HepG2 (cell line): ENCODE measurements at regions not wholly inside any gene's neighbourhood (a gene's known extent, or its start where the extent isn't known, plus 50 kb on each side); places are given as distances from the start of the nearest gene placed in this dataset.

Experiments used
- ATF7 ChIP-seq, 2 experiments: fragments of 450-650 bp in 1 of 2; sonication (generic) in 1 of 2; formaldehyde crosslinking in 1 of 2; IDR thresholded peaks; 2 replicates each; pipeline versions ENCODE4 v1.4.0 to v1.6.1; 2016 to 2020; ENCODE audit warnings: antibody characterized with exemption in 1 of 2, mild to moderate bottlenecking in 1 of 2, missing genetic modification reagents in 1 of 2
- EED ChIP-seq: sonication (generic); formaldehyde crosslinking; IDR thresholded peaks from 2 replicates; pipeline ENCODE4 v1.5.0; 2020; ENCODE audit warnings: mild to moderate bottlenecking, missing genetic modification reagents
- GABPA ChIP-seq, 2 experiments: IDR thresholded peaks; 2 replicates each; pipeline ENCODE4 v1.6.1; 2011 to 2016; ENCODE audit warnings: low read depth in 2 of 2, low read length in 1 of 2, missing biosample characterization in 1 of 2, missing genetic modification characterization in 1 of 2
- HOXD1 ChIP-seq: sonication (generic); formaldehyde crosslinking; IDR thresholded peaks from 2 replicates; pipeline ENCODE4 v1.5.0; 2020; ENCODE audit warnings: missing genetic modification reagents
- NKX3-1 ChIP-seq: sonication (generic); formaldehyde crosslinking; IDR thresholded peaks from 2 replicates; pipeline ENCODE4 v1.5.0; 2020; ENCODE audit warnings: missing genetic modification reagents
- NPAS2 ChIP-seq: sonication (generic); formaldehyde crosslinking; IDR thresholded peaks from 2 replicates; pipeline ENCODE4 v1.8.0; 2022; ENCODE audit warnings: mild to moderate bottlenecking, missing genetic modification reagents, borderline replicate concordance
- RXRB ChIP-seq: IDR thresholded peaks from 2 replicates; pipeline ENCODE4 v1.6.1; 2016; ENCODE audit warnings: borderline replicate concordance, missing genetic modification reagents, missing compliant biosample characterization
- SSRP1 ChIP-seq: IDR thresholded peaks from 2 replicates; pipeline ENCODE4 v1.6.1; 2016; ENCODE audit warnings: control low read depth
- ZNF264 ChIP-seq: sonication (generic); formaldehyde crosslinking; IDR thresholded peaks from 2 replicates; pipeline ENCODE4 v1.4.0; 2020; ENCODE audit warnings: missing genetic modification reagents
- ZNF644 ChIP-seq: IDR thresholded peaks from 2 replicates; pipeline ENCODE4 v1.6.1; 2016; ENCODE audit warnings: low read depth
- TF ChIP-seq, protein P1 (sequence below): sonication (generic); formaldehyde crosslinking; IDR thresholded peaks from 2 replicates; pipeline ENCODE4 v1.5.0; 2020; ENCODE audit warnings: missing genetic modification reagents
- TF ChIP-seq, protein P2 (sequence below): sonication (generic); formaldehyde crosslinking; IDR thresholded peaks from 2 replicates; pipeline ENCODE4 v1.5.0; 2020; ENCODE audit warnings: missing genetic modification reagents
- TF ChIP-seq, protein P3 (sequence below): sonication (generic); formaldehyde crosslinking; IDR thresholded peaks from 2 replicates; pipeline ENCODE4 v1.5.0; 2020; ENCODE audit warnings: mild to moderate bottlenecking, missing genetic modification reagents, borderline replicate concordance
- TF ChIP-seq, protein P4 (sequence below): IDR thresholded peaks from 2 replicates; pipeline ENCODE4 v1.6.1; 2016; ENCODE audit warnings: missing compliant biosample characterization, missing genetic modification reagents, borderline replicate concordance
- TF ChIP-seq, protein P5 (sequence below): sonication (generic); formaldehyde crosslinking; IDR thresholded peaks from 2 replicates; pipeline ENCODE4 v1.8.1; 2023; ENCODE audit warnings: mild to moderate bottlenecking, missing genetic modification reagents
- TF ChIP-seq, protein P6 (sequence below): sonication (generic); formaldehyde crosslinking; IDR thresholded peaks from 2 replicates; pipeline ENCODE4 v1.4.0; 2020; ENCODE audit warnings: missing genetic modification reagents, borderline replicate concordance

DNA sequence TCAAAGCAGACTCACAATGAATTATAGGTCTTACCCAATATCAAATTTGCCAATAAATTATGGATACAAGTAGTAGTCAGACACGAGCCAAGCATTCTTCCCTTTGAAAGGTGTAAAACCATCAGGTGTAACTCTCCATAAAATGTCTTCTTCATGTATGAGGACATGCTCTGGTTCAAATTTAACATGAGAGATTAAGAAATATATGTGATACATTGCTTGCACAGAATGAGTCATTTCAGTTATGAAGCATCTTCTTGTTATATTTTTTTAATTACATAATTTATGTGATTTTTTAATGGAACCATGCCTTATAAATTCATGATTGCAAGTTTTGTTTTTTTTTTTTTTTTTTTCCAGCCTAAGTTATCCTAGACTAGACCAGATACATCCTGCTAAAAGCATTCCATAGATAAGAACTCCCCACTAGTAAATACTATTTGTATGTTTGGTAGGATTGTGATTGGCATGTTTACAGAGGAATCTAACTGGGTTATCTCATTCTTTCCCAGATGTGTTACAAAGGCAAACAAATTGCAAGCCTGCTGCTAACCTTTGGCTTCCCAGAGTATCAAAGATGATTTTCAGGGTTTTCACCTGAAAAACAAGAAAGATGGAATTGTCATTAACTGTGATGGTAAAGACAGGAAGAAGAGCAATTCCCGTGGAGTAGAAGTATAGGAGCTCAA is 621.9 kb downstream of the XIRP2 start (continued):
- TF ChIP-seq HOXD1 (CRISPR knock-in tag) (no peak), ZNF264 (no peak), RXRB (CRISPR knock-in tag) (peak; percentile 87), ZNF644 (CRISPR knock-in tag) (peak; percentile 45; the same call in 1 of the 2 replicates), SSRP1 (CRISPR knock-in tag) (no peak), NKX3-1 (no peak), EED (CRISPR knock-in tag) (no peak), ATF7 (IDR thresholded peaks at IDR 0.05) (no peak), ATF7 (CRISPR knock-in tag; IDR thresholded peaks at IDR 0.05) (no peak), NPAS2 (CRISPR knock-in tag) (no peak), GABPA (IDR thresholded peaks at IDR 0.05; ENCODE audit: low read depth, low read length) (no peak), GABPA (CRISPR knock-in tag; IDR thresholded peaks at IDR 0.05; ENCODE audit: low read depth) (peak; percentile 31; the same call in 1 of the 2 replicates)
- TF ChIP-seq, protein P1, sequence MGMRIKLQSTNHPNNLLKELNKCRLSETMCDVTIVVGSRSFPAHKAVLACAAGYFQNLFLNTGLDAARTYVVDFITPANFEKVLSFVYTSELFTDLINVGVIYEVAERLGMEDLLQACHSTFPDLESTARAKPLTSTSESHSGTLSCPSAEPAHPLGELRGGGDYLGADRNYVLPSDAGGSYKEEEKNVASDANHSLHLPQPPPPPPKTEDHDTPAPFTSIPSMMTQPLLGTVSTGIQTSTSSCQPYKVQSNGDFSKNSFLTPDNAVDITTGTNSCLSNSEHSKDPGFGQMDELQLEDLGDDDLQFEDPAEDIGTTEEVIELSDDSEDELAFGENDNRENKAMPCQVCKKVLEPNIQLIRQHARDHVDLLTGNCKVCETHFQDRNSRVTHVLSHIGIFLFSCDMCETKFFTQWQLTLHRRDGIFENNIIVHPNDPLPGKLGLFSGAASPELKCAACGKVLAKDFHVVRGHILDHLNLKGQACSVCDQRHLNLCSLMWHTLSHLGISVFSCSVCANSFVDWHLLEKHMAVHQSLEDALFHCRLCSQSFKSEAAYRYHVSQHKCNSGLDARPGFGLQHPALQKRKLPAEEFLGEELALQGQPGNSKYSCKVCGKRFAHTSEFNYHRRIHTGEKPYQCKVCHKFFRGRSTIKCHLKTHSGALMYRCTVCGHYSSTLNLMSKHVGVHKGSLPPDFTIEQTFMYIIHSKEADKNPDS (CRISPR knock-in tag), result no peak
- TF ChIP-seq, protein P2, sequence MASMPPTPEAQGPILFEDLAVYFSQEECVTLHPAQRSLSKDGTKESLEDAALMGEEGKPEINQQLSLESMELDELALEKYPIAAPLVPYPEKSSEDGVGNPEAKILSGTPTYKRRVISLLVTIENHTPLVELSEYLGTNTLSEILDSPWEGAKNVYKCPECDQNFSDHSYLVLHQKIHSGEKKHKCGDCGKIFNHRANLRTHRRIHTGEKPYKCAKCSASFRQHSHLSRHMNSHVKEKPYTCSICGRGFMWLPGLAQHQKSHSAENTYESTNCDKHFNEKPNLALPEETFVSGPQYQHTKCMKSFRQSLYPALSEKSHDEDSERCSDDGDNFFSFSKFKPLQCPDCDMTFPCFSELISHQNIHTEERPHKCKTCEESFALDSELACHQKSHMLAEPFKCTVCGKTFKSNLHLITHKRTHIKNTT (CRISPR knock-in tag), result no peak
- TF ChIP-seq, protein P3, sequence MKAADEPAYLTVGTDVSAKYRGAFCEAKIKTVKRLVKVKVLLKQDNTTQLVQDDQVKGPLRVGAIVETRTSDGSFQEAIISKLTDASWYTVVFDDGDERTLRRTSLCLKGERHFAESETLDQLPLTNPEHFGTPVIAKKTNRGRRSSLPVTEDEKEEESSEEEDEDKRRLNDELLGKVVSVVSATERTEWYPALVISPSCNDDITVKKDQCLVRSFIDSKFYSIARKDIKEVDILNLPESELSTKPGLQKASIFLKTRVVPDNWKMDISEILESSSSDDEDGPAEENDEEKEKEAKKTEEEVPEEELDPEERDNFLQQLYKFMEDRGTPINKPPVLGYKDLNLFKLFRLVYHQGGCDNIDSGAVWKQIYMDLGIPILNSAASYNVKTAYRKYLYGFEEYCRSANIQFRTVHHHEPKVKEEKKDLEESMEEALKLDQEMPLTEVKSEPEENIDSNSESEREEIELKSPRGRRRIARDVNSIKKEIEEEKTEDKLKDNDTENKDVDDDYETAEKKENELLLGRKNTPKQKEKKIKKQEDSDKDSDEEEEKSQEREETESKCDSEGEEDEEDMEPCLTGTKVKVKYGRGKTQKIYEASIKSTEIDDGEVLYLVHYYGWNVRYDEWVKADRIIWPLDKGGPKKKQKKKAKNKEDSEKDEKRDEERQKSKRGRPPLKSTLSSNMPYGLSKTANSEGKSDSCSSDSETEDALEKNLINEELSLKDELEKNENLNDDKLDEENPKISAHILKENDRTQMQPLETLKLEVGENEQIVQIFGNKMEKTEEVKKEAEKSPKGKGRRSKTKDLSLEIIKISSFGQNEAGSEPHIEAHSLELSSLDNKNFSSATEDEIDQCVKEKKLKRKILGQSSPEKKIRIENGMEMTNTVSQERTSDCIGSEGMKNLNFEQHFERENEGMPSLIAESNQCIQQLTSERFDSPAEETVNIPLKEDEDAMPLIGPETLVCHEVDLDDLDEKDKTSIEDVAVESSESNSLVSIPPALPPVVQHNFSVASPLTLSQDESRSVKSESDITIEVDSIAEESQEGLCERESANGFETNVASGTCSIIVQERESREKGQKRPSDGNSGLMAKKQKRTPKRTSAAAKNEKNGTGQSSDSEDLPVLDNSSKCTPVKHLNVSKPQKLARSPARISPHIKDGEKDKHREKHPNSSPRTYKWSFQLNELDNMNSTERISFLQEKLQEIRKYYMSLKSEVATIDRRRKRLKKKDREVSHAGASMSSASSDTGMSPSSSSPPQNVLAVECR (CRISPR knock-in tag), result no peak; the same call in 1 of the 2 replicates
- TF ChIP-seq, protein P4, sequence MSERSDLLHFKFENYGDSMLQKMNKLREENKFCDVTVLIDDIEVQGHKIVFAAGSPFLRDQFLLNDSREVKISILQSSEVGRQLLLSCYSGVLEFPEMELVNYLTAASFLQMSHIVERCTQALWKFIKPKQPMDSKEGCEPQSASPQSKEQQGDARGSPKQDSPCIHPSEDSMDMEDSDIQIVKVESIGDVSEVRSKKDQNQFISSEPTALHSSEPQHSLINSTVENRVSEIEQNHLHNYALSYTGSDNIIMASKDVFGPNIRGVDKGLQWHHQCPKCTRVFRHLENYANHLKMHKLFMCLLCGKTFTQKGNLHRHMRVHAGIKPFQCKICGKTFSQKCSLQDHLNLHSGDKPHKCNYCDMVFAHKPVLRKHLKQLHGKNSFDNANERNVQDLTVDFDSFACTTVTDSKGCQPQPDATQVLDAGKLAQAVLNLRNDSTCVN, result no peak
- TF ChIP-seq, protein P5, sequence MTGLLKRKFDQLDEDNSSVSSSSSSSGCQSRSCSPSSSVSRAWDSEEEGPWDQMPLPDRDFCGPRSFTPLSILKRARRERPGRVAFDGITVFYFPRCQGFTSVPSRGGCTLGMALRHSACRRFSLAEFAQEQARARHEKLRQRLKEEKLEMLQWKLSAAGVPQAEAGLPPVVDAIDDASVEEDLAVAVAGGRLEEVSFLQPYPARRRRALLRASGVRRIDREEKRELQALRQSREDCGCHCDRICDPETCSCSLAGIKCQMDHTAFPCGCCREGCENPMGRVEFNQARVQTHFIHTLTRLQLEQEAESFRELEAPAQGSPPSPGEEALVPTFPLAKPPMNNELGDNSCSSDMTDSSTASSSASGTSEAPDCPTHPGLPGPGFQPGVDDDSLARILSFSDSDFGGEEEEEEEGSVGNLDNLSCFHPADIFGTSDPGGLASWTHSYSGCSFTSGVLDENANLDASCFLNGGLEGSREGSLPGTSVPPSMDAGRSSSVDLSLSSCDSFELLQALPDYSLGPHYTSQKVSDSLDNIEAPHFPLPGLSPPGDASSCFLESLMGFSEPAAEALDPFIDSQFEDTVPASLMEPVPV (CRISPR knock-in tag), result no peak
- TF ChIP-seq, protein P6, sequence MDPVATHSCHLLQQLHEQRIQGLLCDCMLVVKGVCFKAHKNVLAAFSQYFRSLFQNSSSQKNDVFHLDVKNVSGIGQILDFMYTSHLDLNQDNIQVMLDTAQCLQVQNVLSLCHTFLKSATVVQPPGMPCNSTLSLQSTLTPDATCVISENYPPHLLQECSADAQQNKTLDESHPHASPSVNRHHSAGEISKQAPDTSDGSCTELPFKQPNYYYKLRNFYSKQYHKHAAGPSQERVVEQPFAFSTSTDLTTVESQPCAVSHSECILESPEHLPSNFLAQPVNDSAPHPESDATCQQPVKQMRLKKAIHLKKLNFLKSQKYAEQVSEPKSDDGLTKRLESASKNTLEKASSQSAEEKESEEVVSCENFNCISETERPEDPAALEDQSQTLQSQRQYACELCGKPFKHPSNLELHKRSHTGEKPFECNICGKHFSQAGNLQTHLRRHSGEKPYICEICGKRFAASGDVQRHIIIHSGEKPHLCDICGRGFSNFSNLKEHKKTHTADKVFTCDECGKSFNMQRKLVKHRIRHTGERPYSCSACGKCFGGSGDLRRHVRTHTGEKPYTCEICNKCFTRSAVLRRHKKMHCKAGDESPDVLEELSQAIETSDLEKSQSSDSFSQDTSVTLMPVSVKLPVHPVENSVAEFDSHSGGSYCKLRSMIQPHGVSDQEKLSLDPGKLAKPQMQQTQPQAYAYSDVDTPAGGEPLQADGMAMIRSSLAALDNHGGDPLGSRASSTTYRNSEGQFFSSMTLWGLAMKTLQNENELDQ (CRISPR knock-in tag), result no peak
